Stomach (tissue), 8 donors: ENCODE measurements at regions not wholly inside any gene's neighbourhood (a gene's known extent, or its start where the extent isn't known, plus 50 kb on each side); places are given as distances from the start of the nearest gene placed in this dataset.

Experiments used
- DNase-seq, 2 donors: peaks; one replicate each; pipeline versions ENCODE4 v3.0.0 to v3.0.0-alpha.2; 2013 to 2019
- H3K27ac ChIP-seq, 5 donors: fragments of 200-600 bp in 4 of 5; sonication (generic) in 4 of 5; one replicate each; pipeline ENCODE4 v1.5.1; 2013 to 2019; ENCODE audit warnings: mild to moderate bottlenecking in 1 of 5, moderate library complexity in 1 of 5
- H3K27me3 ChIP-seq, 3 donors: fragments of 200-600 bp; sonication (generic); one replicate each; pipeline ENCODE4 v1.5.1; 2017 to 2019; ENCODE audit warnings: mixed run types in 1 of 3
- H3K36me3 ChIP-seq, 4 donors: fragments of 200-600 bp; sonication (generic); 1 replicate in 3 of 4; 2 replicates in 1 of 4; pipeline ENCODE4 v1.5.1; 2016 to 2019
- H3K4me1 ChIP-seq, 4 donors: fragments of 200-600 bp; sonication (generic); one replicate each; pipeline ENCODE4 v1.5.1; 2016 to 2019
- H3K4me3 ChIP-seq, 4 donors: fragments of 200-600 bp; sonication (generic) in 3 of 4; one replicate each; pipeline ENCODE4 v1.5.1; 2016 to 2019; ENCODE audit warnings: mild to moderate bottlenecking in 1 of 4
- H3K9me3 ChIP-seq, 4 donors: fragments of 200-600 bp; sonication (generic); one replicate each; pipeline ENCODE4 v1.5.1; 2016 to 2019
- EP300 ChIP-seq: sonication (generic); formaldehyde crosslinking; IDR thresholded peaks from one replicate; pipeline ENCODE4 v1.6.1; 2017; ENCODE audit warnings: antibody characterized with exemption
- POLR2A ChIP-seq, 4 donors: fragments of 450-650 bp; IDR thresholded peaks; one replicate each; pipeline ENCODE4 v1.6.1; 2016; ENCODE audit warnings: antibody characterized with exemption in 4 of 4, control low read depth in 2 of 4, mild to moderate bottlenecking in 1 of 4, moderate library complexity in 1 of 4
- POLR2AphosphoS5 ChIP-seq, 3 donors: sonication (generic); formaldehyde crosslinking; IDR thresholded peaks; one replicate each; pipeline ENCODE4 v1.6.1; 2016; ENCODE audit warnings: antibody characterized with exemption in 3 of 3
- WGBS, 5 donors: extraction: QIAGEN DNeasy Blood & Tissue Kit in 3 of 5; methylation state at CpG; one replicate each; pipeline versions ENCODE4 v1.1.5 to v1.1.7; 2013 to 2018; 5-methylcytosine and 5-hydroxymethylcytosine counted together
- intact Hi-C: fragments of 100-400 bp; cut with DNase I; formaldehyde crosslinking; loops from one replicate; pipeline ENCODE4 v1.15.1; 2023; ENCODE audit warnings: low total_unique reads
- TF ChIP-seq, protein P1 (sequence below), 7 experiments: fragments of 450-650 bp in 4 of 7; fragments of 200-600 bp in 3 of 7; sonication (generic) in 3 of 7; IDR thresholded peaks; one replicate each; pipeline ENCODE4 v1.5.1; 2016 to 2019; ENCODE audit warnings: antibody characterized with exemption in 7 of 7, control low read depth in 2 of 7, mild to moderate bottlenecking in 1 of 7
- donor health status: healthy with polysubstance abuse.
- donor health status: Bipolar disorder and iron deficiency.
- donor health status: healthy.

GRCh38 chr11:87429996-87430395, 392.3 kb downstream of the TMEM135 start:
- H3K36me3 ChIP-seq, result no peaks in the 10 kb centered on the region
- H3K27ac ChIP-seq, result no peak overlapping the region
- intact Hi-C loops, result no loop called here
- no peak for TF ChIP-seq EP300
- TF ChIP-seq POLR2AphosphoS5 (IDR thresholded peaks at IDR 0.05), result no peak
- TF ChIP-seq, protein P1, sequence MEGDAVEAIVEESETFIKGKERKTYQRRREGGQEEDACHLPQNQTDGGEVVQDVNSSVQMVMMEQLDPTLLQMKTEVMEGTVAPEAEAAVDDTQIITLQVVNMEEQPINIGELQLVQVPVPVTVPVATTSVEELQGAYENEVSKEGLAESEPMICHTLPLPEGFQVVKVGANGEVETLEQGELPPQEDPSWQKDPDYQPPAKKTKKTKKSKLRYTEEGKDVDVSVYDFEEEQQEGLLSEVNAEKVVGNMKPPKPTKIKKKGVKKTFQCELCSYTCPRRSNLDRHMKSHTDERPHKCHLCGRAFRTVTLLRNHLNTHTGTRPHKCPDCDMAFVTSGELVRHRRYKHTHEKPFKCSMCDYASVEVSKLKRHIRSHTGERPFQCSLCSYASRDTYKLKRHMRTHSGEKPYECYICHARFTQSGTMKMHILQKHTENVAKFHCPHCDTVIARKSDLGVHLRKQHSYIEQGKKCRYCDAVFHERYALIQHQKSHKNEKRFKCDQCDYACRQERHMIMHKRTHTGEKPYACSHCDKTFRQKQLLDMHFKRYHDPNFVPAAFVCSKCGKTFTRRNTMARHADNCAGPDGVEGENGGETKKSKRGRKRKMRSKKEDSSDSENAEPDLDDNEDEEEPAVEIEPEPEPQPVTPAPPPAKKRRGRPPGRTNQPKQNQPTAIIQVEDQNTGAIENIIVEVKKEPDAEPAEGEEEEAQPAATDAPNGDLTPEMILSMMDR (IDR thresholded peaks at IDR 0.05), result no peak
- no peak for TF ChIP-seq POLR2A (IDR thresholded peaks at IDR 0.05)
- DNase-seq, result no peak
- H3K27me3 ChIP-seq, result no peaks in the 10 kb centered on the region
- no peaks in the 10 kb centered on the region for H3K9me3 ChIP-seq
- H3K4me3 ChIP-seq, result no peak overlapping the region
- 82 to 90% (median 85%) methylated on average over 3 of the region's 3 CpGs for WGBS, 5 donors
- H3K4me1 ChIP-seq, result no peaks in the 10 kb centered on the region

GRCh38 chr11:87428266-87428665, 390.5 kb downstream of the TMEM135 start:
- intact Hi-C loops, result no loop called here
- no peaks in the 10 kb centered on the region for H3K4me1 ChIP-seq
- no peak for TF ChIP-seq EP300
- TF ChIP-seq, protein P1 (IDR thresholded peaks at IDR 0.05), result no peak
- no peak for TF ChIP-seq POLR2AphosphoS5 (IDR thresholded peaks at IDR 0.05)
- no peak for TF ChIP-seq POLR2A (IDR thresholded peaks at IDR 0.05)
- 45 to 87% (median 63%) methylated on average over 1 of the region's 1 CpG for WGBS, 5 donors
- H3K27ac ChIP-seq, result no peak overlapping the region
- no peak overlapping the region for H3K4me3 ChIP-seq
- H3K9me3 ChIP-seq, result no peaks in the 10 kb centered on the region
- no peak for DNase-seq
- no peaks in the 10 kb centered on the region for H3K27me3 ChIP-seq
- H3K36me3 ChIP-seq, result no peaks in the 10 kb centered on the region

DNA sequence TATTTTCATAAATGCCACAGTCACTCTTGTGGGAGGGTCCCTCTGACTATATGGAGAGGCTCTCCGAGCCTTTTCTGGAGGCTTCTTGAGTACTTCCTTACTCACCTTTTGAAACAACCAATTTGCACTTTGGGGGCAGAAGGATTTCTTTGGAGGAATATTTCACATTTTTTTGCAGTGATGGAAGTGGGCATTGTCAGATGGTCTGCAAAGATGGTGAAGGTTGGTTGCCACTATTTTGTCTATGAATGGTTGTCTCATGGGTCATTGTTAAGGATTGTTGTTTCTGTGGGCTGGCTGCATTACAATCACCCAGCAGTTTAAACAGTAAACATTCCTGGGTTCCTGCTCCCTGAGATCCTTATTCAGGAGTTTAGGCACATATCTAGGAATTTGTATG, 388.2 kb downstream of the TMEM135 start:
- DNase-seq, result no peak
- H3K4me3 ChIP-seq, result no peak overlapping the region
- H3K27ac ChIP-seq, result no peak overlapping the region
- no peaks in the 10 kb centered on the region for H3K36me3 ChIP-seq
- H3K4me1 ChIP-seq, result no peaks in the 10 kb centered on the region
- intact Hi-C loops, result no loop called here
- 75 to 92% (median 84%) methylated on average over 1 of the region's 1 CpG for WGBS, 5 donors
- H3K27me3 ChIP-seq, result no peaks in the 10 kb centered on the region
- H3K9me3 ChIP-seq, result no peaks in the 10 kb centered on the region
- no peak for TF ChIP-seq EP300
- TF ChIP-seq POLR2AphosphoS5 (IDR thresholded peaks at IDR 0.05), result no peak
- TF ChIP-seq POLR2A (IDR thresholded peaks at IDR 0.05), result no peak

DNA sequence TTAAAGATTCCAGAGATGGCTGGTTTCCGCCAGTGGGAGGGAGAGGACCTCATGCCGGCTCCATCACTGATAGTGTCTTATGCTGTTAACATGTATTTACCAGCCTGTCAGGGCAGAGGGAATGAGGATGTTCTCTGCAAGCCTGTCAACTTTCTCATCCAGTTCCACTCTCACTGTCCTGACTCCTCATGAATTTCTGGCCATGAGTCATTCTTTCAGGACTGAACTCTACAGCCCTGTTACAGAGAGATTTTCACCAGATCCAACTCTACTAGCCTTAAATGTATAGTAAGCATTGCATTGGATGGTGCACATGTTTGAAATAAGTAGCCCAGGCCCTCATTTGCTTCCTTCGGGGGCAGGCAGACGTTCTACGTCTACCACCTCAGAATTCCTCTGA, 387.7 kb downstream of the TMEM135 start:
- H3K27me3 ChIP-seq, result no peaks in the 10 kb centered on the region
- H3K27ac ChIP-seq, result no peak overlapping the region
- TF ChIP-seq EP300 (no peak), POLR2AphosphoS5 (IDR thresholded peaks at IDR 0.05) (no peak), POLR2A (IDR thresholded peaks at IDR 0.05) (no peak)
- TF ChIP-seq, protein P1 (IDR thresholded peaks at IDR 0.05), result no peak
- WGBS, 5 donors, result 81 to 94% (median 90%) methylated on average over 5 of the region's 5 CpGs
- H3K4me1 ChIP-seq, result no peaks in the 10 kb centered on the region
- no peaks in the 10 kb centered on the region for H3K9me3 ChIP-seq
- intact Hi-C loops, result no loop called here
- DNase-seq, result no peak
- H3K36me3 ChIP-seq, result no peaks in the 10 kb centered on the region
- H3K4me3 ChIP-seq, result no peak overlapping the region

DNA sequence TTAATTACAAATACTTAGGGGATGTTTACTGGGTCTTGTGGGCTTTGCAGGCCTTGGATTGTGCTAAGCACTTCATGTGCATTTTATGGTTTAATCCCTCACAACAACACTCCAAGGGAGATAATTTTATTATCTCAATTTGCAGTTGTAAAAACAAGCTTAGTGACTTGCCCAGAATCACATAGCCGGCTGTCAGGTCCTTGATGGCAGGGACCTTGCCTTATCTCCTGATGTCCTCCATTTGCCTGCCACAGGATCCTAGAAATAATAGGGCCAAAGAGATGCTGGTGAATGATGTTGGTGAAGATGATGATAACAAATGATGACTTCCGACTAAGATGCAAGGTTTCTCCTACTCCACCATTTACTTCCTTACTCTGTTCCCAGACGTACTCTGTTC, 385.4 kb downstream of the TMEM135 start:
- Histone ChIP-seq H3K4me1 (no peaks in the 10 kb centered on the region), H3K4me3 (no peak overlapping the region), H3K9me3 (no peaks in the 10 kb centered on the region), H3K27ac (no peak overlapping the region), H3K27me3 (no peaks in the 10 kb centered on the region), H3K36me3 (no peaks in the 10 kb centered on the region)
- 63 to 79% (median 68%) methylated on average over 3 of the region's 3 CpGs for WGBS, 5 donors
- no peak for TF ChIP-seq POLR2AphosphoS5 (IDR thresholded peaks at IDR 0.05)
- TF ChIP-seq POLR2A (IDR thresholded peaks at IDR 0.05), result no peak
- TF ChIP-seq, protein P1 (IDR thresholded peaks at IDR 0.05), result no peak
- TF ChIP-seq EP300, result no peak
- intact Hi-C loops, result no loop called here
- no peak for DNase-seq
